NCI-H748 treated with DMSO at 0.1 percent for 48 hours (cell line): ENCODE measurements at regions not wholly inside any gene's neighbourhood (a gene's known extent, or its start where the extent isn't known, plus 50 kb on each side); places are given as distances from the start of the nearest gene placed in this dataset.

Experiments
- DNase-seq: peaks from one replicate; lab custom pipeline; 2025; lab: John Stamatoyannopoulos, UW

DNA sequence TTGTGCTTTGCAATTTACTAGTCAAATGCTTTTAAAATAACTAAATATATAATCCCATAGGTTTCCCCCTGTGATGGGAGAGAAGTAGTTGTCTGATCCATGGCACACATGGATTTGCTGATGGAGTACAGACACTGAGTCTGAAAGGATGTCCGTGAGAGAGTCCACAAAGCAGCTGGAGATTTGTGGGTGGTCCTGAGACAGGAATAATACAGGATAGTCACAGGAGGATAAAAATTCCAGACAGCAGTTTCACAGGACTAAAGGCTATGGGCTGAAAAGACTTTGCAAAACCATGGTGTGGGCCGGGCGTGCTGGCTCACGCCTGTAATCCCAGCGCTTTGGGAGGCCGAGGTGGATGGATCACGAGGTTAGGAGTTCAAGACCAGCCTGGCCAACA, 58.7 kb upstream of the ZFR start:
- no peak for DNase-seq

DNA sequence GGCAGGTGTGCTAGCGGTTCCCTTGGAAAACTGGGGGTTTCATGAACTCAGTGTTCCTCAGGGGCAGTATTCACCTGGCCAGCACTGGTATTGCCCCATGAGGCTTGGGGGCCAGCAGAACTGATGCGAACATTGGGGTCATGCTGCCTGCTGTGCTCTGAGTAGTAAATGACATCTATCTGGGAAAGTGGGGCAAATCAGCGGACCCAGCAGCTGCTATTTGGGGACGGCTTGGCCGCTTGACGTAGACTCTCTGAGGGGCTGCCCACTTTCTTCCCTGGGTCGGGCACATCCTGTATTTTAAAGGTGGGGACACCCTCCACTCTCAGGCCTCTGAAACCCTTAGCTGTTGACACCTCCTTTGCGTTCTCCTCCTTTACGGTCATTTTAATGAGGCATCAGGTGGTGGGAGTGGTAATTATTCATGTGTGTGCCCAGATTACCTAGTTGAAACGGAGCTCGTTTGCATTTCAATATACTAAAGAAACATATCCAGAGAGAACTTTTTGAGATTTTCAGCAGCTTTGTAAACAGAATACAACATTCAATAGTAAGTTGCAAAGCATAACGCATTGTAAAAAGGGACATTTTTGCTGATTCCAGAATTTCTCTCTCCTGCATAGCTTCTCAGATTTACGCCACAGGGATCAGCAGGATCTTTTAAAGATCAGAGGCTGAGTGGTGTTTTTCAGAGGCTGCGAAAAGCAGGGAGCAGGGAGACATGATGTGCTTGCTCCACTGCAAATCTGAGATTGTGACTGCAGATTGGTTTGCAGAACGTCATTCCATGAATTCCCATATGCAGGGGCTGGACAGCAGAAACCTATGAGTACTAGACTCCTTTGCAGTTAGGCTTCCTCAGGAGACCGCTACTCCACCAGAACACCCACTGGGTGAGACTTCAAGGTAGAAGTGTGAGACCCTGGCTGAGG, 56.8 kb upstream of the ZFR start:
- no peak for DNase-seq

DNA sequence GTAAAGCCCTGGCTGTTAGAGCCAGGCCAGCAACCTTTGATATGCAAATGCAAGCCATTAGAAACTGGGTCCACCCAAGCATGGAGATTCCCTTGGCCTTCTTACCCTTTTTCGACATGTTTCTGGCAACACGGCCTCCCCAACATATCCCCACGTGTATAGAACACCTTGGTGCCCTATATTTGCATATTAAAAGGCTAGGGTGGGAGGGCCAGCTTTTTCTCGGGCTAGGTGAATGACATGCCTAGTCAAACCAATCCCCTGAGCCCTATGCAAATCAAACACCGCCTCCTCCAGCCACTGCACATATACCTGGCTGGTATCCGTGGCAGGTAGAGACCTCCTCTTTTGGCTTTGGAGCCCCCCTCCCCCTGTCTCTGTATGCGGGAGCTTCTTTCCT, 55.6 kb upstream of the ZFR start:
- DNase-seq, result no peak

DNA sequence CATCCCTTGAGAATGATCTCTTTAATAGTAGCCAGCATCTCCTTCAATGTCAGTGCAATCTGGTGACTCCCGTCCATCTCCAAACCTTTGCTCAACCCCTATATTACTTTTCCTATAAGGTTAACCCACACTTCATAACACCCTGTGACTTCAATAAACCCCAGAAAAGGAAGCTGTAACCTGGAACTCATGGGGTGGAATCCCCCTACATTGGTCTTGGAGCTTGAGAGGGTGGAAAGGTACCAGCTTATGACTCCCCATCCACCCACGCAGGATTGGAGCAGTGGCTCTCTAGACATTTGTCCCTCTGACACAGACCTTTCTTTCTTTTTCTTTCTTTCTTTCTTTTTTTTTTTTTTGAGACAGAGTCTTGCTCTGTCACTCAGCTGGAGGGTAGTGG, 54.7 kb upstream of the ZFR start:
- DNase-seq, result no peak

DNA sequence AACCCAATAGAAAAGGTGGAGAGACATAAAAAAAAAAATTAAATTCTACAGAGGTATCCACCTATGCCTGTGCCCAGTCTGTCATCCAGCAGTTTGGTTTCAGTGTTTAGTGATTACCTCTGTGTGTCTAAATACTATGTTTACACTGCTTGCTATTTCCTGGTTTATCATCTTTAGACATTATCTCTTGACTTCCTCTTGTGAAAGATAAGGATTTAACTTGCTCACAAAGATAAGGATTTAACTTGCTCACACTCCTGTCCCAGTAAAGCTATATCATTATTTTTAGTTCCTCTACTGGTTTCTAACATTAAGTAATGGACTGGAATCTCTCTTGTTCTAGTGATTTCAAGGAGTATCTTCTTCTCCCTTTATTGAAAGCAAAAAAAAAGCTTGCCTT, 53.9 kb upstream of the ZFR start:
- DNase-seq, result no peak

DNA sequence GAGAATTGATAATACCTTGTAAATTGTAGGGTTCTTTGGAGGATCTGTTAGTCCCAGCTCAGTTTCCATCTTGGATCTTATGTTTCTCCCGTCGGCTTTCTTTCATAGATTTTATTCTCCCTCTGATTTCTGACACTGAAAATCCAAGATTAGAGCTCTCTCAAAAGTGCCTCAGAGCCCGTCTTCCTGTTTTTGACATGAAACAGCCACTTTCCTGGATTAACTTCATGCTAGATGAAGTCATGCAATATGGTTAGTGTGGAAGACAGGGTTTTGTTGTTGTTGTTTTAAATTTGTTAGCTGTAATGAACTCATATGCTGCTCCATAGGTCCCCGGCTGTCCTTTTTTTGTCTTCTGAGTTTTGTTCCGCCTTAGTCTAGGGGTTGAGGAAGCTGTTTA, 51.6 kb upstream of the ZFR start:
- DNase-seq, result no peak

DNA sequence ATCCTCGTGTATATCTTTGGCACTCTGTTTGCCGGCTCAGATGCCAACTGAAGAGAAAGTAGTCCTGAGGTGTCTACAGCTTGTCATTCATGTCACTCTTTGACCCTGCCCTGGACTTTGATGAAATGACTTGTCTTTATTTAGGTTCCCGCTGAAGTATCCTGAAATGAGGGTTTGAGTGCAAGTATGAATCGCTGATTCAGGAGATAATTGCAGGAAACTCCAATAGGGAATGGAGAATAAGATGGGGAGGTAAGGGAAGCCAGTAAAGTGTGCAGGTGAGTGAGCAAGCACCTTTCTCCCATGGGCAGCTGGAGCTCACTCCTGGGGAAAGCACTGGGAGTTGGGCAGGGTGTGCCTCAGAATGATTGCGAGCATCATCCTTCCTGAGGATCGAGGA, 50.3 kb upstream of the ZFR start:
- no peak for DNase-seq
